Vagina (tissue), 2 donors: ENCODE measurements at regions not wholly inside any gene's neighbourhood (a gene's known extent, or its start where the extent isn't known, plus 50 kb on each side); places are given as distances from the start of the nearest gene placed in this dataset.

ENCODE experiments used
- DNase-seq, 2 donors: peaks; one replicate each; pipeline ENCODE4 v3.0.0-alpha.2; 2017; ENCODE audit errors: extremely low spot score in 2 of 2
- H3K27ac ChIP-seq: fragments of 200-600 bp; sonication (generic); one replicate; pipeline ENCODE4 v1.5.1; 2019
- H3K27me3 ChIP-seq: fragments of 200-600 bp; sonication (generic); one replicate; pipeline ENCODE4 v1.5.1; 2019
- H3K36me3 ChIP-seq, 2 donors: fragments of 200-600 bp; sonication (generic); one replicate each; pipeline ENCODE4 v1.5.1; 2017 to 2019
- H3K4me1 ChIP-seq: fragments of 200-600 bp; sonication (generic); one replicate; pipeline ENCODE4 v1.5.1; 2019
- H3K4me3 ChIP-seq, 2 donors: fragments of 200-600 bp; sonication (generic); 1 replicate in 1 of 2; 2 replicates in 1 of 2; pipeline ENCODE4 v1.5.1; 2016 to 2019
- H3K9me3 ChIP-seq: fragments of 200-600 bp; sonication (generic); one replicate; pipeline ENCODE4 v1.5.1; 2019
- POLR2A ChIP-seq, 2 donors: fragments of 450-650 bp; IDR thresholded peaks; one replicate each; pipeline ENCODE4 v1.6.1; 2017; ENCODE audit warnings: antibody characterized with exemption in 2 of 2, mild to moderate bottlenecking in 2 of 2, moderate library complexity in 2 of 2
- POLR2AphosphoS5 ChIP-seq, 2 donors: sonication (generic); formaldehyde crosslinking; IDR thresholded peaks; one replicate each; pipeline ENCODE4 v1.9.0; 2017; ENCODE audit warnings: antibody characterized with exemption in 2 of 2, mild to moderate bottlenecking in 2 of 2, low read depth in 1 of 2; ENCODE audit not compliant: insufficient read depth in 1 of 2
- intact Hi-C: fragments of 100-400 bp; cut with DNase I; formaldehyde crosslinking; loops from one replicate; pipeline ENCODE4 v1.15.1; 2023
- TF ChIP-seq, protein P1 (sequence below), 3 experiments: fragments of 450-650 bp in 2 of 3; fragments of 200-600 bp in 1 of 3; sonication (generic) in 1 of 3; IDR thresholded peaks; one replicate each; pipeline ENCODE4 v1.5.1; 2017 to 2019; ENCODE audit warnings: antibody characterized with exemption in 3 of 3, mild to moderate bottlenecking in 2 of 3, moderate library complexity in 2 of 3

DNA sequence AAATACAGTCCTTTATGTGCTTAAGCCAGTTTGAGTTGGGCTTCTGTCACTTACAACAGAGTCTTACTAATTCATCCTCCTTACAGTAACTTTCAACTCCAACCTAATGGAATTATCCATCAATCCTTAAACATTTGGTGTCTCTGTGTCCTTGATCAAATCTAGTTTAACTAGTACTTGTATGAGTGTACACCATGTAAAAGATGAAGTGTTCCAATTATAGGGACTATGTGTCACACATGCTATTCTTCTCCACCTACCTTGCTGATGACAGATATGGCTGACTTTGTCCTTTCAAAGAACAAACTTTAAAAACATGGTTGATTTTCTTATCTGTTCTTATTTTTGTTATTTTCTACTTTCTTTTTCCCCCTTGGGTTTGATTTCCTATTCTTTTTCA, 60.4 kb upstream of the NBPF3 start:
- H3K4me3 ChIP-seq: no peak overlapping the region
- TF ChIP-seq, protein P1, sequence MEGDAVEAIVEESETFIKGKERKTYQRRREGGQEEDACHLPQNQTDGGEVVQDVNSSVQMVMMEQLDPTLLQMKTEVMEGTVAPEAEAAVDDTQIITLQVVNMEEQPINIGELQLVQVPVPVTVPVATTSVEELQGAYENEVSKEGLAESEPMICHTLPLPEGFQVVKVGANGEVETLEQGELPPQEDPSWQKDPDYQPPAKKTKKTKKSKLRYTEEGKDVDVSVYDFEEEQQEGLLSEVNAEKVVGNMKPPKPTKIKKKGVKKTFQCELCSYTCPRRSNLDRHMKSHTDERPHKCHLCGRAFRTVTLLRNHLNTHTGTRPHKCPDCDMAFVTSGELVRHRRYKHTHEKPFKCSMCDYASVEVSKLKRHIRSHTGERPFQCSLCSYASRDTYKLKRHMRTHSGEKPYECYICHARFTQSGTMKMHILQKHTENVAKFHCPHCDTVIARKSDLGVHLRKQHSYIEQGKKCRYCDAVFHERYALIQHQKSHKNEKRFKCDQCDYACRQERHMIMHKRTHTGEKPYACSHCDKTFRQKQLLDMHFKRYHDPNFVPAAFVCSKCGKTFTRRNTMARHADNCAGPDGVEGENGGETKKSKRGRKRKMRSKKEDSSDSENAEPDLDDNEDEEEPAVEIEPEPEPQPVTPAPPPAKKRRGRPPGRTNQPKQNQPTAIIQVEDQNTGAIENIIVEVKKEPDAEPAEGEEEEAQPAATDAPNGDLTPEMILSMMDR (IDR thresholded peaks at IDR 0.05): no peak
- TF ChIP-seq POLR2A (IDR thresholded peaks at IDR 0.05) (no peak), POLR2AphosphoS5 (IDR thresholded peaks at IDR 0.05; ENCODE audit: insufficient read depth in 1 of 2, low read depth in 1 of 2) (no peak)
- no peaks in the 10 kb centered on the region for H3K27me3 ChIP-seq
- DNase-seq: no peak
- H3K9me3 ChIP-seq: no peaks in the 10 kb centered on the region
- H3K27ac ChIP-seq: no peak overlapping the region
- intact Hi-C loops: loop anchor here (10.0 kb wide), 1 partner anchor 305 kb away; no protein-coding TSS in a partner anchor
- H3K36me3 ChIP-seq: no peaks in the 10 kb centered on the region
- H3K4me1 ChIP-seq: no peaks in the 10 kb centered on the region

- Histone ChIP-seq H3K9me3 (no peaks in the 10 kb centered on the region), H3K4me3 (no peak overlapping the region), H3K27ac (no peak overlapping the region), H3K4me1 (no peaks in the 10 kb centered on the region), H3K36me3 (no peaks in the 10 kb centered on the region), H3K27me3 (no peaks in the 10 kb centered on the region)
- intact Hi-C loops: loop anchor here (10.0 kb wide), 1 partner anchor 304 kb away; no protein-coding TSS in a partner anchor
- DNase-seq: no peak
- TF ChIP-seq POLR2A (IDR thresholded peaks at IDR 0.05) (no peak), POLR2AphosphoS5 (IDR thresholded peaks at IDR 0.05; ENCODE audit: insufficient read depth in 1 of 2, low read depth in 1 of 2) (no peak)
- TF ChIP-seq, protein P1 (IDR thresholded peaks at IDR 0.05): no peak
Observed at GRCh38 chr1:21378705-21379494, 61.0 kb upstream of the NBPF3 start.

DNA sequence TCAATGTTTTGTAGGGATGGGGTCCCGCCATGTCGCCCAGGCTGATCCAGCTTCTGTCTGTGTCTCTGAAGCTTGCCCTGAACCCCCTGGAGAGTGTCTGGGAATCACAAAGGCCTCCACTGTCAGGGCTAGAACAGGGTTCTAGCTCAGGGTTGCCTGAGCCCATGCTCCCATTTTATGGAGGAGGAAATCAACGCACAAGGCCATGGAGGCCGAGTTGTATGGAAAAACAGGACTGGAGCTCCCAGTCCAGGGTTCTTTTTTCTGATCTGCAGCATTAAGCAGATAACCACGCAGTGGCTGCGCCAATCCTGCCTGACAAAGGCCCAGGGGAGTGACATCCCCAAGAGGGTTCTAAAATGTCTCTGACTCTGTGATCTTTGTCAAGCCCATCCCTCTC, 67.6 kb upstream of the NBPF3 start:
- no peak overlapping the region for H3K4me3 ChIP-seq
- H3K27ac ChIP-seq: no peak overlapping the region
- DNase-seq: no peak
- H3K4me1 ChIP-seq: no peaks in the 10 kb centered on the region
- H3K9me3 ChIP-seq: no peaks in the 10 kb centered on the region
- H3K27me3 ChIP-seq: no peaks in the 10 kb centered on the region
- no peaks in the 10 kb centered on the region for H3K36me3 ChIP-seq
- TF ChIP-seq POLR2AphosphoS5 (IDR thresholded peaks at IDR 0.05; ENCODE audit: insufficient read depth in 1 of 2, low read depth in 1 of 2): no peak
- no peak for TF ChIP-seq POLR2A (IDR thresholded peaks at IDR 0.05)
- TF ChIP-seq, protein P1 (IDR thresholded peaks at IDR 0.05): no peak
- intact Hi-C loops: loop anchor here (10.0 kb wide), 1 partner anchor 298 kb away; no protein-coding TSS in a partner anchor

DNA sequence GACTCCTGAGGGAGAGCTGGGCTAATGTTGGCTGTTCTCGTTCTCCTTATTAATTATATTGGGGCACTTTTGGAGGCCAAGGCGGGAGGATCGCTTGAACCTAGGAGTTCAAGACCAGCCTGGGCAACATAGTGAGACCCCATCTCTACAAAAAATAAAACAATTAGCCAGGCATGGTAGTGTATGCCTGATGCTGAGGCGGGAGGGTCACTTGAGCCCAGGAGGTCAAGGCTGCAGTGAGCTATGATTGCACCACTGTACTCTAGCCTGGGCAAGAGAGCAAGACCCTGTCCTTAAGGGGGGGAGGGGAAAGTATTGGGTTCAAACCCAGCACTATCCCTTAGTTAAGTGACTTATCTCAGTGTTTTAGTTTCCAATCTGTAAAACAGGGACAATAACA, 70.0 kb upstream of the NBPF3 start:
- Histone ChIP-seq H3K9me3 (no peaks in the 10 kb centered on the region), H3K27ac (no peak overlapping the region), H3K27me3 (no peaks in the 10 kb centered on the region), H3K4me3 (no peak overlapping the region), H3K36me3 (no peaks in the 10 kb centered on the region), H3K4me1 (no peaks in the 10 kb centered on the region)
- intact Hi-C loops: loop anchor here (2.0 to 10.0 kb wide), 2 partner anchors 137 to 295 kb away; no protein-coding TSS in a partner anchor
- TF ChIP-seq POLR2A (IDR thresholded peaks at IDR 0.05) (no peak), POLR2AphosphoS5 (IDR thresholded peaks at IDR 0.05; ENCODE audit: insufficient read depth in 1 of 2, low read depth in 1 of 2) (no peak)
- TF ChIP-seq, protein P1 (IDR thresholded peaks at IDR 0.05): no peak
- no peak for DNase-seq
